GM19324 (cell line): ENCODE measurements at regions not wholly inside any gene's neighbourhood (a gene's known extent, or its start where the extent isn't known, plus 50 kb on each side); places are given as distances from the start of the nearest gene placed in this dataset.
"Not testable (repeated sequence)": the region's sequence is repeated elsewhere in the genome, so short reads cannot be mapped to it uniquely, and the experiment has no call there.

ENCODE experiments used
- ATAC-seq: cut with Tn5 transposase; IDR thresholded peaks from one replicate; pipeline ENCODE4 v1.9.1; 2021; ENCODE audit warnings: mild to moderate bottlenecking, moderate library complexity; ENCODE audit not compliant: unreplicated experiment, low FRiP score

- ATAC-seq: no peak
Observed at GRCh38 chr3:102885289-102885688, 450.5 kb downstream of the ZPLD1 start.

- ATAC-seq: no peak
Observed at GRCh38 chr3:102887431-102887830, 452.6 kb downstream of the ZPLD1 start.

DNA sequence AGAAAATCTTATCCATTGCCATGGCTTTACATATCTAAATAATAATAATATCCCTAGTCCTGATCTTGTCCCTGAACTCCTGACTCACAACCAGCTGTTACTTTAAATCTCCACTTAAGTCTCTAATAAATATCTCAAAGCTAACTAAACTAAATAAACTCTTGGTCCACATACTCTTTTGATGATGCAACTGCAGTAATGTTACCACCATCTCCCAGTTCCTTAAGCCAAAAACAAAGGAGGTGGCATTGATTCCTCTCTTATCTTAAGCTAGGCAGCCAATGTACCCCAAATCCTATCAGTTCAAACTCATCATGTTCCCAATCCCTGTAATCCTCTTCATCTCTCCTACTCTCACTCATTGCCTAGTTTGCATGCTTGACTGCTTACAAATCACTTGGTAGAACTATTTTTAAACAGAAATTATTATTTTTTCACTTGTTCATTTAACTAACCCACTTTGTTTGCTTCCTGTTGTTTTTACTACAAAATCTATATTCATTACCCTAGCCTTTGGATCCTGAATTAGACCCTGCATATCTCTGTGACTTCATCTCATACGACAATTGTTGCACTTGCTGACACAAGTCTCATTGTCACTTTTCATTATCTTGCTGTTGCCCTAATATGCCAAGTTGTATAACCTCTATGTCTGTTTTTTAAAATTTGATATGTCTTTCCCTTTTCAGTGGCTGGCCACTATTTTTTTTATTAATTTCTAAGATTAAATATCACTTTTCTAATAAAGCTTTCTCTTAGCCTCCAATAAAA lies 462.2 kb downstream of the ZPLD1 start:
- ATAC-seq: no peak

DNA sequence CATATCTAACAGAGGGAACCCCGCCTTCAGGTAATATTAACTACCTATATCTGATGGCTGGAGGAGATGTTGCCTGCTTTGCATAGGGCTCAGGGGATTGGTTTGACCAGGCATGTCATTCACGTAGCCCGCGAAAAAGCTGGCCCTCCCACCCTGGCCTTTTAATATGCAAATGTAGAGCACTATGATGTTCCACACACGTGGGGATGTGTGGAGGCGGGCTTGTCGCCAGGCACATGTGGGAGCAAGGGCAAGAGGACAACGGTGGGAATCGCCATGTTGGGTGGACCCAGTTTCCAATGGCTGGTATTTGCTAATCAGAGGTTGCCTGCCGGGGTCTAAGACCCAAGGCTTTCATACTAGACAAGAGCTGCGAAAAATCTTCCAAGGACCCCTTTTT lies 469.8 kb downstream of the ZPLD1 start:
- ATAC-seq: no peak

GRCh38 chr3:102905811-102906210 lies 471.0 kb downstream of the ZPLD1 start:
- ATAC-seq: no peak

DNA sequence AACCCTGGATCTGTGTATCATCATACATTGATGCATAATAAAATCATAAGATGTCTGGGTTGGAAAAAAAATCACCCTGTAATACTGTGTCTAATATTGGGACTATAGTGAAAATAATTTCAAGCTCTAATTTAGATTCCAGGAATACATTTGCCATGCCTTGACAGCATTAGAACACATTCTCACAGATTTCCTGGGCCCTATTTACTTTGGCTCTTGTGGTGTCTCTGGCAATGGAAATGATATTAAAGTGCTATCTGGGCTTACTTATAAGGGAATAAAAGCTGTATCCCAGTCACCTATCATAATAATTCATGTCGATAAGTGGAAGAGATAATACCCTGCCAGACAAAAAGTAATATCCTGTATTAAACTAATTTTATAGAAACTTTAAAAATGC lies 472.0 kb downstream of the ZPLD1 start:
- no peak for ATAC-seq

- no peak for ATAC-seq
Observed at GRCh38 chr3:102909904-102910303, 475.1 kb downstream of the ZPLD1 start.

- no peak for ATAC-seq
Observed at GRCh38 chr3:102916532-102916931, 481.7 kb downstream of the ZPLD1 start.

DNA sequence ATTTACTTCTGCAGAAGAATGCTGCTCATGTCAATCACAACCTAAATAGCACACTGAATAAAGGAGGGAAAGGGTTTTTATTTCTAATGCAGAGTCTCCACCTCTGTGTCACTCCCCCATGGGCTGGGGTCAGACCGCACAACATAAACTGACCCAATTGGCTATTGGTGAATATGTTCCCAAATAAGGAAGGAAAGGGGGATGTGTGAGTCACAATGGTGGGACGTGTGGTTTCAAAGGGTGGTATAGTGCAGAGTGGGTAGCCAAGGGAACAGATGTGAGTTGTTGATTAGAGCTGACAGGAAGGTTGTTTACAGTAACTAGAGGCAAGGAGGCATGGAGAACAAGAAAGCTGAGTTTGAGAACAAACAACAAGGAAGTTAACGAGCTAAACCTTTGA lies 491.8 kb downstream of the ZPLD1 start:
- ATAC-seq: no peak

DNA sequence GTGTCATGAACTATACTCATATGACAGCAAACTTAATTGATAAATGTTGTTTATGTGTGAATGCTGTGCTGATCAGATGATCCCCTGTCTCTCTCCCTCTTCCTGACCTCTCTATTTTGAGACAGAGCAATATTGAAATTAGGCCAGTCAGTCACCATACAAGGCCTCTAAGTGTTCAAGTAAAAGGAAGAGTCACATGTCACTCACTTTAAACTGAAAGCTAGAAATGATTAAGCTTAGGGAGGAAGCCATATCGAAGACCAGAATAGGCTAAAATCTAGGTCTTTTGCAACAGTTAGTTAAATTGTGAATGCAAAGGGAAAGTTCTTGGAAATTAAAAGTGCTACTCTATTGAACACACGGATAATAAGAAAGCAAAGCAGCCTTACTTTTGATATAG lies 498.6 kb downstream of the ZPLD1 start:
- no peak for ATAC-seq

- no peak for ATAC-seq
Observed at GRCh38 chr3:102936511-102937045, 501.8 kb downstream of the ZPLD1 start.

DNA sequence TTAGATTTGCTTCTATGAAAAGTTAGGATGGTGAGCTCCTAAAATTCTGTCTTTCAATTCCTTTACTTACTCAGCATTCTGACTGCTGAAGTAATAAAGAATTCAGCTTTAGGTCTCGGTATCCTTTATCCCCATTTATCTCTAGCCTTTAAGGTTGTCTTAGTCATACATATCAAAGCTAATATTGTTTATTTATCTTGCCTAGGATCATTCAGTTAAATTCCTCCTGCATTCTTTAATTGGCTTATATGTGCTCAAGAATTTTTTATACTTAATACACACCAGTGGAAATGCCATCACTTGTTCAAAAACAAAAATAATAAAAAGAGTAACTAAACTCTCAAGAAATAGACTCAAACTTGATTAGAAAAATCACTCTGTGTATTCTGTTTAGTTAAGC lies 507.0 kb downstream of the ZPLD1 start:
- ATAC-seq: no peak

DNA sequence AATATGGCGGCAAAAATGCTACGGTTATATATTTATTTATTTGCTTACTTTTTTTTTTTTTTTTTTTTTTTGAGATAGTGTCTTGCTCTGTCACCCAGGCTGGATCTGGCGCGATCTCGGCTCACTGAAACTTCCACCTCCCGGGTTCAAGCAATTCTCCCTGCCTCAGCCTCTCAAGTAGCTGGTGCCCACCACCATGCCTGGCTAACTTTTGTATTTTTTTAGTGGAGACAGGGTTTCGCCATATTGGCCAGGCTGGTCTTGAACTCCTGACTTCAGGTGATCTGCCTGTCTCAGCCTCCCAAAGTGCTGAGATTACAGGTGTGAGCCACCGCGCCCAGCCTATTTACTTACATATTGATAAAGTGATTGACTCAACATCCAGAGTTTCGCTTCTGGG lies 511.6 kb downstream of the ZPLD1 start:
- not testable (repeated sequence) for ATAC-seq

DNA sequence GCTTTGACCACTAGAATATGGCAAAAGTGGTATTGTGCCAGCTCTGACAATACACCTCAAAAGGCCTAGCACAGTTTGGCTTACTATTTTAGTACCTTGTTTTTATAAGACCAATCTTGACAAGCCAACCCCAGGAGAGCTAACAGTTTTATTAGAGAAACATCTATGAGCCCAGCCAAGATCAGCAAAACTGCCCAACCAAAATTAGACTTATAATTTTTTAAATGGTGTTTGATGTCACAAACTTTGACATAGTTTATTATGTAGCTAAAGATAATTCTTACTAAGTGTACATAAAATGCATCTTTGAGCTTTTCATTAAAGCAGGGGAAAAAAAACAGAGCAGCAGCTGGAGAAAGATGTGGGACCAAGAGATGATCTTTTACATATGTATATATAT lies 537.5 kb downstream of the ZPLD1 start:
- ATAC-seq: no peak

GRCh38 chr3:102974333-102974732 lies 539.5 kb downstream of the ZPLD1 start:
- no peak for ATAC-seq

GRCh38 chr3:102979191-102979590 lies 544.4 kb downstream of the ZPLD1 start:
- ATAC-seq: no peak

DNA sequence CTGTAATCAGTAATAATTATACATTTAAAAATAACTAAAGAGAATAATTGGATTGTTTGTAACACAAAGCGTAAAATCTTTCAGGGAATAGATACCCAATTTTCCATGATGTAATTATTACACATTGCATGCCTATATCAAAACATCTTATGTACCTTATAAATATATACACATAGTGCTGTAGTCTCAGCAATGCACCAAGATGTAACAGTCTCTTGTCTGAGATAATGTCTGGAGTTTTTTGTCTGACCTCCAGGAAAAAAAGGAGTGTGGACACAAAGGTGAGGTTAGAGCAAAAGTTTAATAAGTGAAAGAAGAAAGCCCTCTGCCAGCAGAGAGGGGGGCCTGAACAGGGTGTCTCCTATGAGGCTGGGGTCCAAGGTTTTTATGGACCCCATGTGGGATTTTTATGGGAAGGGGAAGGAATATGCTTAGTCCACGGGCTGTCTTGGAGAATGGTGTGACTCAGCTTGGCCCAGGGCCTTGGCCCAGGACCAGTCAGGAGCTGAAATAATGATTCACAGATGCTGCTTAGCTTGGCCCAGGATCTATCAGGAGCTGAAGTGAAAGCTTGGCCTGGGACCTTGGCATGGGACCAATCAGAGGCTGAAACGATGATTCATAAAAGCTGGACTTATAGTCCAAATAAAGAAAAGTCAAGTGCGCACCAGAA lies 545.0 kb downstream of the ZPLD1 start:
- no peak for ATAC-seq

DNA sequence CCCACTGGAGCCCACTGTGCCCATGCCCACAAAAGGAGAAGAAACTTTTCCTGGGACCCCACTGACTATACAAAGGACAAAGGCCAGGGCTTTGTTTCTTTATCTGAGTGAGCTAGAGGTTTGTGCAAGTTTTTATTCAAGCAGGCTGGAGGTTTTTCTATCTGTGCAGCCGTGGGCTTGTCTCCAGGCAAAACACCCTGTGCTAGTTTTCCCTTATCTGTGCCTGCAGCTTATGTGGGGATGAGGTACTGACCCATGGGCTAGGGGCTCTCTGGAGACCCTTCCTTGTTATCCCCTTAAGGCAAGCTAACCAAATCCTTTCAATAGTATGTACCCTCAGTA lies 545.5 kb downstream of the ZPLD1 start:
- ATAC-seq: no peak

GRCh38 chr3:103002425-103003176 lies 567.8 kb downstream of the ZPLD1 start:
- ATAC-seq: no peak

GRCh38 chr3:103006526-103007183 lies 571.8 kb downstream of the ZPLD1 start:
- ATAC-seq: no peak

GRCh38 chr3:103009609-103010008 lies 574.8 kb downstream of the ZPLD1 start:
- no peak for ATAC-seq
